IPS-NIHi11 (cell line): ENCODE measurements at regions not wholly inside any gene's neighbourhood (a gene's known extent, or its start where the extent isn't known, plus 50 kb on each side); places are given as distances from the start of the nearest gene placed in this dataset.

Source experiments
- DNase-seq: peaks from one replicate; pipeline ENCODE4 v3.0.0; 2012; ENCODE audit warnings: mixed read lengths, low spot score

DNA sequence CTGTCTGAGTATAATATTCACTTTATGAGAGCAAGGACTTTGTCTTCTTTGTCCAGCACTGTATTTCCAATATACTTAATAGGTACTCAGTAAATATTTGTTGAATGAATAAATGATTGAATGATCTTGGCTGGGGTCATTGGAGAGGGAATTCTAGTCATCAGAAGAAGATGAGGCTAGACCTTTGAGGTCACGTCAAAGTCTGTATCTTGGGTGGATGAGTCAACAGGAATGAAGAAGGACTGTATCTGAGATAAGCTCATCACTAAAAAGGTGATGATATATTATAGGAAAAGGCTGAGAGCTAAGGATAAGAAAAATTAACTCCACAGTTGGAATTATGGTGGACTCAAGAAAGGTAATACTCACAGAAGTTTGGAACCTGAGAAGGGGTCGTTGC lies 125.1 kb upstream of the MAGI3 start:
- DNase-seq = no peak

DNA sequence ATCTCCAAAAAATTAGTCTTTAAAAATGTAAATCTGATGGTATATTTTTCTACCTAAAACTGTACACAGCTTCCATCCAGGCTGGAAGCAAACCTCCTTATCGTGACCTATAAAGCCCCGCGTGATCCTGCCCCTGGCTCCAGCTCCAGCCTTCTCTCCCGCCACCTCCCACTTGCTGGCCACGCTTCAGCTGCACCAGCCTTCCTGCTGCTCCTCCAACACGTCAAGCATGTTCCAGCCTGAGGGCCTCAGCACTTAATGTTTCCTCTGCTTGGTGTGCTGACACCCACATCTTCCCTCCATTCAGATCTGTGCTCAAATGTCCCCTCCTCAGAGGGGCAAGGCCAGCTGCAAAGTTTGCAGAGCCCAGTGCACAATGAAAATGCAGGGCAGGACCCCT lies 123.5 kb upstream of the MAGI3 start:
- DNase-seq = no peak

DNA sequence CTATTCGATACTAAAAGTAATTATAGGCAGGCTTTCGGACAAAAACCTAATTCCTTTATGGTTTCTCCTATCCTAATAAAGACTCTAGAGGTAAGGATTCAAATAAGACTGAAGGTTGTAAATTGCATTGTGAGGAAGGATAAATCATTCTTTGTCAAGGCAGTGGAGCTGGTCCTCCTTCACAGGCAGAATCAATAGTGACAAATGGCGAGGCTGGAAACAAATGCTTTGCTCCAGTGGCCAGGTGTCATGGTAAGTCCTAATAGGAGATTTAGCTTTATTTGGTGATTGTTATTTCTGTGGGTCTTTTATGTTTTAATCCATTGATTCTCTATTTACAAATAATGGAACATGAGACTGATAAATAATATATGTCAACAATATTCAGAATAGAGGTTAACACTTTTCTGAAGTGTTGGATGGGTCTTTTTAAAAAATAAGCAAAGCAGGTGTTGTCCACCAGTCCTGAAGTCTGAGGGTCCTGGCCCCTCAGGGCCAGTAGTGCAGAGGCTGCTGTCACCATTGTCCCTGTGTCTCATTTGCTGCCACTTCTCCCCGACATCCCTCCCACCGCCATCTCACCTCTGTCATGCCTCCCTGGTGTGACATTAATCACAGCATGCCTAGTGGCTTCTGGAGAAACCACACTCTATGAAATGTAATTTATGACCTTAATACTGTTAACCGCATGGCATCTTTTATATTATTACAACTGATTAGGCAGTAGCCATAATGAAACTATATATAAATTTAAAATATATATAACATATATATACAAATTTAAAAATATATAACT lies 120.9 kb upstream of the MAGI3 start:
- no peak for DNase-seq

DNA sequence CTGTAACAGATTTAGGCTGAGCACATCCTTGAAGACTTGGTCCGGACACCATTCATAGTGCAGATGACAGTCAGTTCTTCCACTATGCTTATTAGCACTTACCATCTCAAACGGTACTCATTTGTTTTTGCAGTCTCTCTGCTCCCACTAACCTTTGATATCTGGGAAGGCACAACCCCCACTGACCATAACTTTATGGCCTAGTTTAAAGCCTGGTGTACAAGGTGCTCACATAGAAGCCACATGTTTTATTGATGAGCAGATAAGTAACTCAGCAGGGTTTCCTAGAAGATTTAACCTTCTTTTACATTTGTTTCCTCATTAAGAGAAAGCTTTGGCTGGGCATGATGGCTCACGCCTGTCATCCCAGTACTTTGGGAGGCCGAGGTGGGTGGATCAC lies 119.3 kb upstream of the MAGI3 start:
- no peak for DNase-seq

DNA sequence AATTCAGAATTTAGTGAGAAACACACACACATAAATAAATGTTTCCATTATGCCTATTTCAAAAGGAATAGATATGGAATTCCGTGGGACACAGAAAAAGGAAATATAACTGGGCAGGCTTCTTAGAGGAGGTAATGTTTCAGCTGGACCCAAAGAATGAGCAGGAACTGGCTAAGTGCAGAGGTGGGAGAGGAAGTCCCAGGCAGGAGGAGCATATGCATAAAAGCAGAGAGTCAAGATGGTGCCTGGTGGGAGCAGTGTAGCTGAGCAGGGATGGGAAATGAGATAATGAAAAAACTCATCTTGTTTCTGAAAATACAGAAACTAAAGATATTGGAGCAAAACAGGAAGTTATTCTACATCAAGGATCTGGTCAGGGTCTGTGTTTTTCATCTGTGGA lies 115.2 kb upstream of the MAGI3 start:
- no peak for DNase-seq

DNA sequence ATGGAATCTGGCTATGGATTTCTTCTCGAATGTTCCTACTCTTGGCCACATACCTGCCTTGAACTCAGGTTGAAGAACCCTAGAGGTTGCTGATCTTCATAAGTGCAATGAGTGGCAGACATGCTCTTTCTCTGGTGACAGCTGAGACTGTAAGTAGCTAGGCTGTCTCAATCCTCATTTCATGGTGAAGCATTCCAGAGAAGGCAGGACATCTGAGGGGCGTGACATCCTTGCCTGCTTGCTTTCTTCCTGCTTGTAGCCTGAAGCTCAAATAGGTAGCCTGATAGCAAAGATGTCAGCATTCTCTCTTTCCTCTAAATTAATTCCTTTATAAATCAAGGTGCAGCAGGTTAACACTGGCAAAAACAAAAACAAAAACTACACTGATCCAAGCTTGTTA lies 114.6 kb upstream of the MAGI3 start:
- DNase-seq = no peak

DNA sequence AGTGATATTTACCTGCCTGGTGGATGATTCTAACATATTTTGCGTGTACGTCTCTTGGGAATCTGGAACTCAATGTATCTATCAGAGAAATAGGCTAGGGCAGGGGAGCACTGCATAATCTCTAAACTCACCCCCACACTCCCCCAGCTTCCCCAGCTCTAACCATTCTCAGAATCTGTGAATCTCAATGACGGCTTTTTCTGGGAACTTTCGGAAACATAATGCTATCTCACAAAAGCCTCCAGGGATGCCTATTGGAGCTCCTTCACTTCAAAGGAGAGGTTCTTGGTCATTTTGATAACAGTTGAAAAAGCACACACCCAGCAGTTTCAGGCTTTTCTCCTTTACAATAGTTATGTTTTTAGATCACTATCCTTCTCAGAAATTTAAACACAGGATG lies 113.8 kb upstream of the MAGI3 start:
- no peak for DNase-seq

DNA sequence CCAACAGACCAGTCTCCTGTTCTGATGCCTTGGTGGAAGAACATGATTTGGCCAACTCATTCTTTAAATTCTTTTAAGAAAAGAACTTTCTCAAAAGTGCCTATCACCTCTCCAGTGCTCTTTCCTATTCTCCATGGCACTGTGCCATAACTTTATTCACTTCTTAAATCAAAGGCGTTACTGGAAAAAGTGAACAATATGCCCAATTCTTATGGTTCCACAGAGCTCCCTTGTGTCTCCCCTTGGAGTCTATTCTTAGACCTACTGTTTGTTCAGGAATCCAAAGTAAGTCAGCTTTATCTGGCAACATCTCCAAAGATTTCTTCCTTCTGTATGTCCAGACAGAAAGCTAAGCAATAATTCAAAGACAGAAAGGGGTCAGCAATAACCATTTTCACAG lies 111.9 kb upstream of the MAGI3 start:
- no peak for DNase-seq

DNA sequence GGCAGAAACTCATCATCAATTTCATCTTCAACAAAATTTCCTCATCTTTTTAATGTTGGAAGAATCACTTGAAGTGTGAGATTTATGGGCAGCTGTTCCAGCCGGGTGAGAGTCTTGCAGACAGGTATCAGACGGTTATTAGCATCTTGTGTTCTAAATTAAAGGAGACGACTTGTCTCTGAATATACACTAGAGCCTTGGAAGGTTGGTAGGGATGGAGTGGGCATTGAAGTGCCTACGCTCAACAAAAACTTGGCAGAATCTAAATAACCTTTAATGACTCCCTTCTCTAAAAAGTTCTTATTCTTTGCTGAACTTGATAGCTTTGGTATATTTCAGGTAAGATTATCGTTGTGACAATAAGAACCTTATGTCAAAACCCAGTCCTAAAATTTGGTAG lies 111.5 kb upstream of the MAGI3 start:
- no peak for DNase-seq

DNA sequence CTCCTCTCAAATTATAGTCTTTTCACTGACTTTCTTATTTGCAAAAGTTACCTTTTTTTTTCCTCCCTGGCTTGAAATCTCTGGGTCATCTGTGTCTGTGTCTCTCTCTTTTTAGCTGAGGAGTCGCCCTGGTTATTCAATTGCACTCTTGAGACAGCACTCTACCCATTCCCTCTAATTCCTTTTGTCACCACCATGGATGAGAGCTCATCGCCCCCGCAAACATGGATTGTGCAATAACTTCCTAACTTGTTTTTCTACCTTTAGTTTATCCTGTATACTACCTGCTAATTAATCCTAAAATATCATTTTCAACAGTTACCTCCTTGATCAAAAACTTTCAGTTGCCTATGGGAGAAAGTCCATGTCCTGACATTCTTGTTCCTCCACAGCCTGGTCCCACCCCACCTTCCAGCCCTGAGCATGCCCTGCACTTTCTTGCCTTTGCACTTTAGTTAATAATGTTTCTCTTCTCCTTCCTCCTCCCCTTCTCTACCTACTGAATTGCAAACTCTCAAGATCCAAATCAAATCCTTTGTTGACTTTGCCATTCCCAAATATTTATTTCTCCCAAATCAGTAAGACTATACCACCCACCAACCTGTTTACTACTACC lies 110.4 kb upstream of the MAGI3 start:
- no peak for DNase-seq

DNA sequence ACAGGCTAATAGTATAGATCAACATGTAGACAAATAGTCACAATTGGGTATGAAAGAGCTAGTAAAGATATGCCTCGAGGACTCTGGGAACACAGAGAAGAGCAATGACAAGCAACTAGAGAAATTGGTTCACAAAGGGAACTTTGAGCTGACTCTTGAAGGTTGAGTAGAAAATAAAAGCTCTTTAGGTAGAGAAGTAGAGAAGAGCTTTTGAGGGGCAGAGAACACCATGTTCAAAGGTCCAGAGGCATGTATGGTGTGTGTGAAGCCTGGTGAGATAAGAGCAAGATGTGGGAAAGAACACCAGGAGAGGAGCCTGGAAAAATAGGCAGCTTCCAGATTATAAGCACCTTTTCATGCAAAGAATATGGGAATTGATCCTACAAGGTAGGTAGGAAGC lies 109.7 kb upstream of the MAGI3 start:
- DNase-seq = no peak

DNA sequence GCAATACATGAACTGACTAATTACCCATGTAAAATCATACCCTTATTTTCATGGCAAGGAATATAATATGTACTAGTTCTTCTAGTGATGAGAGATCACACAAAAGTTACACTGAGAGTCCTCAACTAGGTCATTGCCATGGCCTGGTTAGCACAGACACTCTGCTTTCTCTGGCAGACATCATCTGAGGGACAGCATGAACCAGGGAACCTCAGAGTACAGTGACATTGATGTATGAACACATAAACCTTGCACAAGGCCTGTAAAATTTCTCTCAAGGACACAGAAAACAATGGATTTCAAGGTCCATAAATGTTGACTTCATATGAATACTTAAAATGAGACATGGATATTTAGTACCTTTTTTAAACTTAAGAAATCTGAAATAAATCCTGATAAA lies 108.8 kb upstream of the MAGI3 start:
- DNase-seq = no peak

DNA sequence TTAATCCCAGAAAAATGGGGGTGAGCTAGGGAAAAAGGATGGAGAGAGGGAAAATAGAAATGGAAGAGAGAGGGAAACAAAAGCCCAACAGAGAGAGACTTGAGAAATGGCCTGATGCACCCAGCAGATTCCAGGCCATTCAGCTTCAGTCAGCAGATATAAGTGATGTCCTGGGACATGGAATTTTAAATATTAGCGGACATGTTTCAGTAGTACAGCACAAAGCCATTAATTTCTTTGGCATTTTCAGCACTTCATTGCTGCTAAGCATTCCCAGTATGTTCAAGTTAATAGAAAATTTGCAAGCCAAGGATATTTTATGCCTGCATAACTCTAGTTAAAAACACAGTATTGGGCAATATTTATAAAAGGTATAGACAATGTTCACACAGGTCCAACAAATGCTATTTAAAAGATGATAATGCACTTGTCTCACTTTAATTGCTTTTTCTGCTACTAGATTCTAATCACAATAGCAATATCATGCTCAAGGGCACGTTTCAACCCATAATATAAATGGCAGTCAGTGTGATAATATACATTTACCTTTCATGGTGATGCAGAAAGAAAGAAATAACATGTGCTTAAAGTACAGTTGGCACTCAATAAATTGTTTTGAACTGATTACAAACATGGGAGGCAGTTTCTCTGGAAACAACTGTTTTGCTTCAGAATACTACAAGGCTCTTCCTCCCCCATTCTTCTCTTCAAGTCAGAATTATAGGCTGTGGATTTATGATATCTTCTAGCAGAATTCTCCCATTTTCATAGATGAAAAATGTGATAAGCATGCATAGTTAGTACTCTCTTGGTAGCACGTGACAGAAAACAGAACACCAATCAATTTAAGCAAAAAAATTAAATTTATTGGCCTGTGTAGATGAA lies 108.1 kb upstream of the MAGI3 start:
- no peak for DNase-seq

DNA sequence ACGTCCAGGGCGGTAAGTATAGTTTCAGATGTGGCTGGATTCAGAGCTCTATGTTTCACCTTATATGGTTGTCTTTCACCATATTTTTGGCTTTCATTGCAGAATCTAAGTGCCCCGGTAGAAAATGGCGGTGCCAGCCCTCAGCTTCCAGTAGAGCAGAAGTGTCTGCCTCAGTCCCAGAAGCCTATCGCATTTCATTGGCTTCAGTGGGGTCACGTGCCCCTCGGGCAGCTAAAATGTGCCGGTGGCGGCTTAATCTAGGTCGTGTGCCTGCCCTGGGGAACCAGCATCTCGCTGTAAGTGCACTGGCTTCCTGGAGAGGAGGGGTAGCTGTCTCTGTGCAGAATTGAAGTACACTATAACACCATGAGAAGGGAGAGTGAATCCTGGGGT lies 107.4 kb upstream of the MAGI3 start:
- no peak for DNase-seq

DNA sequence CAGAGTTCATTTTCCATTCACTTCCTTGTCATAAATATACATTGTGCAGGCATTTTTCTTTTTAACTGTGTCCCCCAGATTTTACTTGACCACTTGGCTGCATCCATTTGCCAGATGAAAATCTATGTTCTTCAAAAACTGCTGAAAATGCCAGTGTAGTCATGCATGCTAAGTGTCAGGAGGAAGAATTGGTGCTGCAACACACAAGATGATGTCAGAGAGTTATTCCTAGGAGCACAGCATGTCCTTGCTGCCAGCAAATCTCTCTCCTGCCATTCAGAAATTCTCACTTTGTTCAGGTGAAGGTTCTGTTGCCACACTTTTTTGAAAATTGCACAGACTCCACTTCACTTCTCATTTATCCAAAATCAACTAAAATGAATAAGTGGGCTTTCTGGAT lies 106.4 kb upstream of the MAGI3 start:
- DNase-seq = peak; percentile 26

DNA sequence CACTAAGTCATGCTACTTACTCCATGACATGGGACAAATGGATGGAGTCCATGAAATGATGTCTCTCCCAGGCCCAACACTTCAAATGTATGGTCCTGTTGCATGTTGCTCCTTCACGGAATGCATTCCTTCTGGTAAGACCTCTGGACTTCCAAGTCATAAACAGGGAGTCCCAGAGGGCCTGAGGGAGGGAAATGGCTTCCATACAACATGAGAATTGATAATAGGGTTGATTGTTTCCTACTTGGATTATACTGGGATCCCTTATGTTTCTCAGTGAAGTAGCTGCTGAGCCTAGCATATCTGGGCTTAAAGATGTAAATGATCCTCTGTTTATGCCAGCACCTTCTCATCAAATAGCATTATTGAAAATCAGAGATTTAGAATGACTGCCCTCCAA lies 104.2 kb upstream of the MAGI3 start:
- no peak for DNase-seq

DNA sequence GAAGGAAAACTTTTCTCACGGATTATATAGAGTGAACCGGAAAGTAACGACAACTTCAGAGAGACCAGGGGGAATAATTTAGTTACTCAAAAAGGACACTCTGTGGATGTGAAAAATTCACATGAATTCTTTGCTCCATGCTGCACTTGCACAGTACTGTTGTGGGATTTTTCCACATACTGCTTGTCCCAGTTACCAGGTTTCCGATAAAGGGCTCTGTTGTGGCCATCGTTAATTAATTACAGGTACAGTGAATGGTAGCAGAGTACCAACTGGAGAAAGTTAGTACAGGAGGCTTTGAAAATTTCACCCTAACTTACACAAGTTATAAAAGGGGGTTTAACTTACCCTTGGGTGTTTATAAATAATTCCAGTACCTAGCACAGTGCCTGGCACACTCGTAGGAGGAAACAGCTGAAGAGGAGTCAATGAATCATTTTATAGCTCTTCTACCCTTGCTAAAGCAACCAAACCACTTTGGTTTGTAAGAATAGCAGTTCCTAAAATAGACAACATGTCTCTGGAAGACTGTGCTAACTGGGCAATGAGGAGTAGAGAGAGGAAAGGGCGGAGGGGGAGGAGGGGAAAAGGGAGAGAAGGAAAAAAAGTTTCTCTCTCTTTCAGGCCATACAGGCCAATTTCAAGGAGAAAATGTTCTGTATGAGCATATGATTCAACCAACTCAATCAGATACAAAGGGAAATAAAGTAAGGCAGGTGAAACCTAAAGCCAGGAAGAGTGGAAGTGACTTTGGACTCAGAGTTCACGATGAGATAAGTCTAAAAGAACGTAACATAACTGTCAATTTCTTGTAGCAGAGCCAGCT lies 98.3 kb upstream of the MAGI3 start:
- no peak for DNase-seq

DNA sequence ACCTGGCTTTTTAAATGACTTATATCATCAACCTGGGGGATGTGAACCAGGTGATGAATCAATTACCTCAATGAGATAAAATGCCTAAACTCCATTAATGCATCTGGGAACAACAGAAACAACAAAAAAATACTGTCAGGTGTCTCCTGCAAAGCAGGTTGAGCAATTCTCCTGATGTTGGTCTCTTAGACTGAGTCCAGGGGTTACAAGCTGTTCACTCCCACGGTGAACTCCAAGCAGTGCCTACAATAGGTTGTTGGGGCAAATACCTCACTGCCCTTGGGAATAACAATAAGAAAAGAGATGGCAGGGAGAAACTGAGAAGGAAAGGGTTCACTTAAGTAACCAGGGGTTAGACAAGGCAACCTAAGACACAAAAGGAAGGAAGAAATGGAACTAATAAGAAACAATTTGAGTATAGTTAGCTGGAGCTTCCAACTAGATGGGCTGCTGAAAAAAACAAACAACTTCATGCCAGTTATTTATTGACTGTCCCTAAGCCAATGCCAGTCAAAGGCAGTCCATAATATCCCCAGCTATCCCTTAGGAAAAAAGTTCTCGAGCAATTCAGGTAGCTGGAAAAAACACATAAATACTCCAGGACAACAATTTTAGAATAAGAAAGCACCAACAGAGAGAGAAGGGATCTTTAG lies 97.6 kb upstream of the MAGI3 start:
- no peak for DNase-seq

DNA sequence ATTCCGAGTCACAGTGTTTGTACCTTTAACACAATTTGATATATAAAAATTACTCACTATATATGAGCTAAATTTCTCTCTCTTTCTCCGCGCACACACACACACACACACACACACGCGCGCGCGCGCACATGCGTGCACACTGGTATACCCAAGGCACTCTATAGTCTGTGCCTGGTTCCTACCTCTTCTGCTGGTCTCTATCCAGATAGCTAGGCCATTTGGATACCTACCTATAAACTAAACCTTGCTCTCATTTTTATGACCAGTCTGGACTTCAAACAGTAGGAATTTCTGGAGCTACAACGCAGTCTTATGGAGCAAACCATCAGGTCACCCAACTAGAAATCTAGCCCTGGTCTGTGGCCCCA lies 97.1 kb upstream of the MAGI3 start:
- DNase-seq = no peak

DNA sequence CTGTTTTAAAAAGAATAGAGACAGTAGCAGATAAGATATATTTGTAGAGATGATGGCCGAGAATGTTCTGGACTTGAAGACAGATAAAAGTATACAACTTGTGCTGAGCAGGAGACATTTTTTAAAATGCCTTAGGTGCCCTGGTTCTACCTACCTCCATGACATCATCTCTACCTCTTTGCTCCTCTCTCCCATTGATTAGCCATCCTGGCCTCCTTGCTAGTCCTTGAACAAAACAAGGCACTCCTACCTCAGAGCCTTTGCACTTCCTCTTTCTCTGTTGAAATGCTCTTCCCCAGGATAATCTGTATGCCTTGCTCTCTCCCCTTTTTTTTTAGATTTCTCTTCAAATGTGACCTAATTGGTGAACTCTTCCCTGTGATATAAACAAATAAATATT lies 92.6 kb upstream of the MAGI3 start:
- DNase-seq = no peak

DNA sequence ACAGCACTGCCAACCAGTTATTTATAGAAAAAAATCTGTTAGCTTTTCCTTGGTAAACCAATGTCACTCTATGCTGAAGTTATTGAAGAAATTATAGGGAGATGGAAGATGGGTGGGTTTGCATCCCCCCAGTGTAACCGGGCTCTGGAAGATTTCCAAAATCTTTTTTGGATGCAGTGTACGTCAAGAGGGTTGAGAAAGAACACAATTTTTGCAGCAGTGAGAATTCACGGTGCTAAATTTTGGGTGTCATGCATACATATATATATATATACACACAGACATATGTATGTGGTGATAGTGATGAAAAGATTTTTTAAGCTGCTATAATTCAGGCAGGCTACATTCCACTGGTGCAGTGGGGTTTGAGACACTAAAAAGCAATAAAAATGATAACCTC lies 91.4 kb upstream of the MAGI3 start:
- no peak for DNase-seq

DNA sequence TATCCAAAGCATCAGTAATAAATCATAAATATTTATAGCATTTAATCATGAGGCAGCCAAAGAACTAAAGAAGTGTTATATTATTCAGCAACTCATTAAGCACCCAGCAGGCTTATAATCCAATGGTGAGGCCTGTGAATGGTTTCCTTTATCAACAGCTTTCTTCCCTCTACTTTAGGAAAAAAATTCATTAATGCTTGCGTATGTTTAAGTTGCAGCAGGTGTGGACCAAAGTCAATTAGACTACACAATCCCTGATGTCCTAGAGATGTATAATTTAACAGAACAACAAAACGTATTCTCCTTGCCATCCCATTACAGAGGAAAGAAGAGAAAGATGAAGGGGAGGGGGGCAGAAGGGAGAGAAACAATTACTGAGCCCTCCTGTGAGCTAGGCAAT lies 87.7 kb upstream of the MAGI3 start:
- no peak for DNase-seq
